K562 (cell line): ENCODE measurements at regions not wholly inside any gene's neighbourhood (a gene's known extent, or its start where the extent isn't known, plus 50 kb on each side); places are given as distances from the start of the nearest gene placed in this dataset.

Source experiments
- ATAC-seq: fragments of 200-7000 bp; cut with Tn5 transposase; 3 replicates; pipeline ENCODE4 v1.9.1; 2020; ENCODE audit warnings: moderate library complexity
- BruUV-seq: library from RNA; stranded (reverse); fragments of 400-500 nt; replicated peaks from 2 replicates; lab custom pipeline; 2021; lab: Mats Ljungman, UMichigan
- CTCF ChIA-PET: fragments of 300-600 bp; formaldehyde crosslinking; extraction: SDS; loops from one replicate; lab custom pipeline; 2021; ENCODE audit warnings: low intra/inter-chr PET ratio; lab: Yijun Ruan, JAX
- POLR2A ChIA-PET: fragments of 300-600, 350-650 bp; sonication (Branson Sonifier 250); formaldehyde crosslinking; extraction: SDS; loops from one replicate; lab custom pipeline; 2021; ENCODE audit warnings: antibody characterized with exemption, inconsistent platforms; lab: Yijun Ruan, JAX
- DNase-seq, 4 experiments: peaks; one replicate each; pipeline versions ENCODE4 v3.0.0 to v3.0.0-alpha.2; 2011 to 2018; ENCODE audit warnings: low spot score in 3 of 4, mixed read lengths in 3 of 4; ENCODE audit errors: extremely low read depth in 1 of 4
- FAIRE-seq: peaks from 2 replicates; lab custom pipeline; 2011; peaks lifted over from hg19 to GRCh38; lab: Jason Lieb, UNC
- H2AFZ ChIP-seq: 2 replicates; pipeline ENCODE4 v1.6.0; 2011; ENCODE audit warnings: low read depth, low read length, control low read depth, inconsistent platforms
- H3K27ac ChIP-seq: fragments of 200-600 bp; 3 replicates; pipeline ENCODE4 v1.8.0; 2011; ENCODE audit warnings: low read depth, mild to moderate bottlenecking, control low read depth, inconsistent platforms, low read length, moderate library complexity, mixed read lengths; ENCODE audit errors: extremely low read depth
- H3K27me3 ChIP-seq, 2 experiments: fragments of 300-600 bp in 1 of 2; 2 replicates in 1 of 2; 3 replicates in 1 of 2; pipeline versions ENCODE4 v1.6.0 to v1.8.0; 2011; ENCODE audit warnings: inconsistent platforms in 2 of 2, low read length in 2 of 2, mild to moderate bottlenecking in 1 of 2, mixed read lengths in 1 of 2, moderate library complexity in 1 of 2; ENCODE audit not compliant: control insufficient read depth in 2 of 2, insufficient read depth in 2 of 2
- H3K36me3 ChIP-seq: fragments of 300-600 bp; 3 replicates; pipeline ENCODE4 v1.8.0; 2011; ENCODE audit warnings: mild to moderate bottlenecking, low read length, inconsistent platforms; ENCODE audit not compliant: control insufficient read depth, insufficient read depth
- H3K4me1 ChIP-seq, 2 experiments: fragments of 200-600 bp in 1 of 2; replicated peaks in 1 of 2; 2 replicates in 1 of 2; 3 replicates in 1 of 2; pipeline versions ENCODE4 v1.5.1 to v1.8.0; 2011; ENCODE audit warnings: inconsistent platforms in 2 of 2, low read length in 2 of 2, mild to moderate bottlenecking in 1 of 2, mixed read lengths in 1 of 2, moderate library complexity in 1 of 2; ENCODE audit not compliant: control insufficient read depth in 2 of 2, insufficient read depth in 2 of 2
- H3K4me2 ChIP-seq: 2 replicates; pipeline ENCODE4 v1.6.1; 2011; ENCODE audit warnings: low read length, control low read depth, inconsistent platforms, mixed read lengths; ENCODE audit not compliant: insufficient read depth
- H3K4me3 ChIP-seq: fragments of 200-600 bp; sonication (generic), shearing (Covaris generic); 2 replicates; pipeline ENCODE4 v1.5.1; 2016; ENCODE audit warnings: control low read depth, inconsistent platforms
- H3K79me2 ChIP-seq: fragments of 200-600 bp; 3 replicates; pipeline ENCODE4 v1.8.0; 2011; ENCODE audit warnings: low read length, inconsistent platforms; ENCODE audit not compliant: control insufficient read depth, insufficient read depth
- H3K9ac ChIP-seq, 2 experiments: 2 replicates each; pipeline versions ENCODE4 v1.6.0 to v1.6.1; 2011; ENCODE audit warnings: low read depth in 2 of 2, low read length in 2 of 2, control low read depth in 1 of 2, inconsistent platforms in 1 of 2, mild to moderate bottlenecking in 1 of 2, mixed read lengths in 1 of 2; ENCODE audit not compliant: insufficient read depth in 1 of 2
- H3K9me1 ChIP-seq: one replicate; pipeline ENCODE4 v1.6.0; 2011; ENCODE audit warnings: inconsistent platforms, mild to moderate bottlenecking, low read length, moderate library complexity; ENCODE audit not compliant: control insufficient read depth, insufficient read depth
- H3K9me3 ChIP-seq: replicated peaks from 2 replicates; pipeline ENCODE4 v1.5.1; 2011; ENCODE audit warnings: low read depth, low read length, inconsistent platforms; ENCODE audit not compliant: control insufficient read depth, insufficient read depth
- H4K20me1 ChIP-seq: replicated peaks from 2 replicates; pipeline ENCODE4 v1.6.1; 2011; ENCODE audit warnings: low read length, inconsistent platforms, mixed read lengths; ENCODE audit not compliant: control insufficient read depth, insufficient read depth
- ARNT ChIP-seq, 2 experiments: fragments of 450-650 bp; IDR thresholded peaks; 2 replicates each; pipeline ENCODE4 v1.6.1; 2016; ENCODE audit warnings: mild to moderate bottlenecking in 1 of 2
- BRCA1 ChIP-seq, 2 experiments: fragments of 450-650 bp in 1 of 2; sonication (generic) in 1 of 2; formaldehyde crosslinking in 1 of 2; IDR thresholded peaks; 2 replicates each; pipeline versions ENCODE4 v1.5.0 to v1.6.1; 2017 to 2020; ENCODE audit warnings: mild to moderate bottlenecking in 1 of 2, missing genetic modification reagents in 1 of 2
- CBX1 ChIP-seq: sonication (generic); IDR thresholded peaks from 2 replicates; pipeline ENCODE4 v1.6.1; 2016; ENCODE audit warnings: antibody characterized with exemption, low read depth, mild to moderate bottlenecking
- CXXC5 ChIP-seq: fragments of 250-450 bp; sonication (Bioruptor Pico); IDR thresholded peaks from 2 replicates; pipeline ENCODE4 v1.8.0; 2022; ENCODE audit warnings: inconsistent platforms, mild to moderate bottlenecking, moderate library complexity
- EHMT2 ChIP-seq: fragments of 450-650 bp; IDR thresholded peaks from 2 replicates; pipeline ENCODE4 v1.6.1; 2018; ENCODE audit warnings: antibody characterized with exemption
- FOSL1 ChIP-seq: fragments of 200-800 bp; sonication (Bioruptor generic); conservative IDR thresholded peaks from 2 replicates; pipeline ENCODE4 v1.6.1; 2016; ENCODE audit warnings: missing genetic modification characterization, missing compliant biosample characterization
- RCOR1 ChIP-seq, 2 experiments: IDR thresholded peaks; 2 replicates each; pipeline ENCODE4 v1.6.1; 2012; ENCODE audit warnings: low read depth in 2 of 2, low read length in 2 of 2, borderline replicate concordance in 1 of 2, improper control_type of control experiment in 1 of 2
- SP2 ChIP-seq: IDR thresholded peaks from 2 replicates; pipeline ENCODE4 v1.6.1; 2011; ENCODE audit warnings: mild to moderate bottlenecking, low read depth, low read length, moderate library complexity; ENCODE audit not compliant: poor library complexity, severe bottlenecking; ENCODE audit errors: extremely low read depth
- SRF ChIP-seq, 2 experiments: fragments of 250-450, 450-650 bp in 1 of 2; sonication (Bioruptor Pico) in 1 of 2; sonication (generic) in 1 of 2; formaldehyde crosslinking; IDR thresholded peaks; 2 replicates each; pipeline versions ENCODE4 v1.5.0 to v1.5.1; 2020 to 2022; ENCODE audit warnings: mild to moderate bottlenecking in 1 of 2, missing genetic modification reagents in 1 of 2
- TOE1 ChIP-seq, 2 experiments: fragments of 450-650 bp in 1 of 2; sonication (generic) in 1 of 2; formaldehyde crosslinking in 1 of 2; IDR thresholded peaks; 2 replicates each; pipeline versions ENCODE4 v1.7.1 to v1.8.0; 2016 to 2022; ENCODE audit warnings: borderline replicate concordance in 2 of 2, mild to moderate bottlenecking in 2 of 2, antibody characterized with exemption in 1 of 2, inconsistent platforms in 1 of 2, low read depth in 1 of 2, missing genetic modification reagents in 1 of 2, moderate library complexity in 1 of 2
- ZC3H11A ChIP-seq: IDR thresholded peaks from 2 replicates; pipeline ENCODE4 v1.6.1; 2012; ENCODE audit warnings: low read depth, low read length, improper control_type of control experiment
- ZFX ChIP-seq: sonication (generic); formaldehyde crosslinking; IDR thresholded peaks from 2 replicates; pipeline ENCODE4 v1.8.0; 2022; ENCODE audit warnings: mild to moderate bottlenecking, missing genetic modification reagents, moderate library complexity
- WGBS: fragments of 100-300 bp; shearing (Covaris generic); methylation state at CpG from one replicate; pipeline ENCODE4 v1.1.6; 2016; ENCODE audit warnings: low coverage, mixed read lengths; ENCODE audit not compliant: insufficient coverage; ENCODE audit errors: missing lambda C conversion rate; 5-methylcytosine and 5-hydroxymethylcytosine counted together
- in situ Hi-C: fragments of 300-500 bp; cut with MboI; formaldehyde crosslinking; loops from 4 replicates; pipeline ENCODE4 v1.15.0; 2018; ENCODE audit warnings: inconsistent platforms, mixed read lengths
- intact Hi-C: fragments of 100-400 bp; cut with micrococcal nuclease; formaldehyde crosslinking; loops from 2 replicates; pipeline ENCODE4 v1.14.2; 2022
- TF ChIP-seq, protein P1 (sequence below): fragments of 250-450 bp; sonication (Bioruptor Pico); IDR thresholded peaks from 2 replicates; pipeline ENCODE4 v1.4.0; 2020; ENCODE audit warnings: mild to moderate bottlenecking, moderate library complexity
- TF ChIP-seq, protein P2 (sequence below): fragments of 200-800 bp; sonication (Bioruptor generic); IDR thresholded peaks from 2 replicates; pipeline ENCODE4 v1.6.1; 2016; ENCODE audit warnings: missing genetic modification characterization, missing compliant biosample characterization
- TF ChIP-seq, protein P3 (sequence below): IDR thresholded peaks from 3 replicates; pipeline ENCODE4 v1.6.1; 2011; ENCODE audit warnings: borderline replicate concordance, mild to moderate bottlenecking; ENCODE audit not compliant: insufficient read length, insufficient read depth

DNA sequence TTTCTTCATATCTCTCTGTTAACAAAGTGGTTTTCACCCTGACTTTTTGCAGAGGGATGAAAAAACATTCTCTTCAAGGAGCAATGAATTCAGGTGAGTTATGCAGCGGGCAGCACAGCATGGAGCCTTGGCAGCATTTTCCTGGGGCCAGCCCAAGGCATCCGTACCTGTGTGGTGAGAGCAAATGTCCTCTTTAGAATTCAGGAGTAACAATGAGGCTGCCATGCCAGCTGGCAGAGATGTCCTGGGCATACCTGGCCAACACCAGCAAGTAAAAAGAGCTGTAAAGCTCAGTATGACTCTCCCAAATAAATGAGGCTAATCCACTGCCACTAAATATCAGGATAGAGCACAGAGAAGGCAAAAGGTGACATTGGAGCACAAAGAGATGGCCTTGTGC is 277.6 kb upstream of the TRPC7 start:
- Histone ChIP-seq H3K36me3 (no peaks in the 10 kb centered on the region), H3K27ac (no peak overlapping the region), H3K27me3 (no peaks in the 10 kb centered on the region), H4K20me1 (no peaks in the 10 kb centered on the region), H3K9ac (no peak overlapping the region), H2AFZ (no peak overlapping the region), H3K79me2 (no peaks in the 10 kb centered on the region), H3K9me3 (no peaks in the 10 kb centered on the region), H3K4me1 (no peaks in the 10 kb centered on the region), H3K9me1 (no peaks in the 10 kb centered on the region), H3K4me3 (no peak overlapping the region), H3K4me2 (no peak overlapping the region)
- in situ Hi-C loops (no loop called here), intact Hi-C loops (no loop called here)
- ATAC-seq (no peak), DNase-seq (no peak), FAIRE-seq (no peak)
- no TSS peak for BruUV-seq
- POLR2A ChIA-PET, result no interaction called here
- 0% methylated on average over 2 of the region's 2 CpGs for WGBS
- CTCF ChIA-PET, result no interaction called here
- TF ChIP-seq FOSL1 (tag) (no peak), ZC3H11A (no peak), CXXC5 (CRISPR knock-in tag) (no peak), SRF (CRISPR knock-in tag; IDR thresholded peaks at IDR 0.05) (no peak), ARNT (IDR thresholded peaks at IDR 0.05) (no peak), TOE1 (IDR thresholded peaks at IDR 0.05; ENCODE audit: borderline replicate concordance) (no peak), TOE1 (CRISPR knock-in tag; IDR thresholded peaks at IDR 0.05; ENCODE audit: borderline replicate concordance, low read depth) (no peak), EHMT2 (no peak), BRCA1 (IDR thresholded peaks at IDR 0.05) (no peak), BRCA1 (CRISPR knock-in tag; IDR thresholded peaks at IDR 0.05) (no peak), RCOR1 (IDR thresholded peaks at IDR 0.05; ENCODE audit: borderline replicate concordance in 1 of 2, low read depth in 2 of 2, low read length in 2 of 2) (no peak), CBX1 (no peak), ZFX (CRISPR knock-in tag) (no peak), SP2 (no peak)
- TF ChIP-seq, protein P1, sequence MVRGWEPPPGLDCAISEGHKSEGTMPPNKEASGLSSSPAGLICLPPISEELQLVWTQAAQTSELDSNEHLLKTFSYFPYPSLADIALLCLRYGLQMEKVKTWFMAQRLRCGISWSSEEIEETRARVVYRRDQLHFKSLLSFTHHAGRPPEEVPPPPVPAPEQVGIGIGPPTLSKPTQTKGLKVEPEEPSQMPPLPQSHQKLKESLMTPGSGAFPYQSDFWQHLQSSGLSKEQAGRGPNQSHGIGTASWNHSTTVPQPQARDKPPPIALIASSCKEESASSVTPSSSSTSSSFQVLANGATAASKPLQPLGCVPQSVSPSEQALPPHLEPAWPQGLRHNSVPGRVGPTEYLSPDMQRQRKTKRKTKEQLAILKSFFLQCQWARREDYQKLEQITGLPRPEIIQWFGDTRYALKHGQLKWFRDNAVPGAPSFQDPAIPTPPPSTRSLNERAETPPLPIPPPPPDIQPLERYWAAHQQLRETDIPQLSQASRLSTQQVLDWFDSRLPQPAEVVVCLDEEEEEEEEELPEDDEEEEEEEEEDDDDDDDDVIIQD (CRISPR knock-in tag), result no peak
- TF ChIP-seq, protein P2, sequence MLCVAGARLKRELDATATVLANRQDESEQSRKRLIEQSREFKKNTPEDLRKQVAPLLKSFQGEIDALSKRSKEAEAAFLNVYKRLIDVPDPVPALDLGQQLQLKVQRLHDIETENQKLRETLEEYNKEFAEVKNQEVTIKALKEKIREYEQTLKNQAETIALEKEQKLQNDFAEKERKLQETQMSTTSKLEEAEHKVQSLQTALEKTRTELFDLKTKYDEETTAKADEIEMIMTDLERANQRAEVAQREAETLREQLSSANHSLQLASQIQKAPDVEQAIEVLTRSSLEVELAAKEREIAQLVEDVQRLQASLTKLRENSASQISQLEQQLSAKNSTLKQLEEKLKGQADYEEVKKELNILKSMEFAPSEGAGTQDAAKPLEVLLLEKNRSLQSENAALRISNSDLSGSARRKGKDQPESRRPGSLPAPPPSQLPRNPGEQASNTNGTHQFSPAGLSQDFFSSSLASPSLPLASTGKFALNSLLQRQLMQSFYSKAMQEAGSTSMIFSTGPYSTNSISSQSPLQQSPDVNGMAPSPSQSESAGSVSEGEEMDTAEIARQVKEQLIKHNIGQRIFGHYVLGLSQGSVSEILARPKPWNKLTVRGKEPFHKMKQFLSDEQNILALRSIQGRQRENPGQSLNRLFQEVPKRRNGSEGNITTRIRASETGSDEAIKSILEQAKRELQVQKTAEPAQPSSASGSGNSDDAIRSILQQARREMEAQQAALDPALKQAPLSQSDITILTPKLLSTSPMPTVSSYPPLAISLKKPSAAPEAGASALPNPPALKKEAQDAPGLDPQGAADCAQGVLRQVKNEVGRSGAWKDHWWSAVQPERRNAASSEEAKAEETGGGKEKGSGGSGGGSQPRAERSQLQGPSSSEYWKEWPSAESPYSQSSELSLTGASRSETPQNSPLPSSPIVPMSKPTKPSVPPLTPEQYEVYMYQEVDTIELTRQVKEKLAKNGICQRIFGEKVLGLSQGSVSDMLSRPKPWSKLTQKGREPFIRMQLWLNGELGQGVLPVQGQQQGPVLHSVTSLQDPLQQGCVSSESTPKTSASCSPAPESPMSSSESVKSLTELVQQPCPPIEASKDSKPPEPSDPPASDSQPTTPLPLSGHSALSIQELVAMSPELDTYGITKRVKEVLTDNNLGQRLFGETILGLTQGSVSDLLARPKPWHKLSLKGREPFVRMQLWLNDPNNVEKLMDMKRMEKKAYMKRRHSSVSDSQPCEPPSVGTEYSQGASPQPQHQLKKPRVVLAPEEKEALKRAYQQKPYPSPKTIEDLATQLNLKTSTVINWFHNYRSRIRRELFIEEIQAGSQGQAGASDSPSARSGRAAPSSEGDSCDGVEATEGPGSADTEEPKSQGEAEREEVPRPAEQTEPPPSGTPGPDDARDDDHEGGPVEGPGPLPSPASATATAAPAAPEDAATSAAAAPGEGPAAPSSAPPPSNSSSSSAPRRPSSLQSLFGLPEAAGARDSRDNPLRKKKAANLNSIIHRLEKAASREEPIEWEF (CRISPR knock-in tag), result no peak
- TF ChIP-seq, protein P3, sequence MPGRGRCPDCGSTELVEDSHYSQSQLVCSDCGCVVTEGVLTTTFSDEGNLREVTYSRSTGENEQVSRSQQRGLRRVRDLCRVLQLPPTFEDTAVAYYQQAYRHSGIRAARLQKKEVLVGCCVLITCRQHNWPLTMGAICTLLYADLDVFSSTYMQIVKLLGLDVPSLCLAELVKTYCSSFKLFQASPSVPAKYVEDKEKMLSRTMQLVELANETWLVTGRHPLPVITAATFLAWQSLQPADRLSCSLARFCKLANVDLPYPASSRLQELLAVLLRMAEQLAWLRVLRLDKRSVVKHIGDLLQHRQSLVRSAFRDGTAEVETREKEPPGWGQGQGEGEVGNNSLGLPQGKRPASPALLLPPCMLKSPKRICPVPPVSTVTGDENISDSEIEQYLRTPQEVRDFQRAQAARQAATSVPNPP, result no peak
